GM12891 (cell line): ENCODE measurements at regions not wholly inside any gene's neighbourhood (a gene's known extent, or its start where the extent isn't known, plus 50 kb on each side); places are given as distances from the start of the nearest gene placed in this dataset.

Experiments used
- DNase-seq: peaks from one replicate; pipeline ENCODE4 v3.0.0; 2011; ENCODE audit warnings: low spot score; ENCODE audit not compliant: insufficient read length
- FAIRE-seq: peaks from 2 replicates; lab custom pipeline; 2011; peaks lifted over from hg19 to GRCh38; lab: Jason Lieb, UNC
- PAX5 ChIP-seq: IDR thresholded peaks from 2 replicates; pipeline ENCODE4 v1.6.1; 2011; ENCODE audit warnings: low read length, moderate library complexity, mild to moderate bottlenecking; ENCODE audit not compliant: insufficient read depth, severe bottlenecking
- POLR2A ChIP-seq: IDR thresholded peaks from 2 replicates; pipeline ENCODE4 v1.6.1; 2011; ENCODE audit warnings: low read depth, low read length, control low read depth
- POLR2AphosphoS5 ChIP-seq: IDR thresholded peaks from 2 replicates; pipeline ENCODE4 v1.6.1; 2011; ENCODE audit warnings: low read depth, low read length, control low read depth
- POU2F2 ChIP-seq: IDR thresholded peaks from 2 replicates; pipeline ENCODE4 v1.6.1; 2011; ENCODE audit warnings: low read depth, mild to moderate bottlenecking, control low read depth, low read length, moderate library complexity
- SPI1 ChIP-seq: IDR thresholded peaks from 2 replicates; pipeline ENCODE4 v1.6.1; 2011; ENCODE audit warnings: low read depth, low read length, control low read depth
- TAF1 ChIP-seq: IDR thresholded peaks from 2 replicates; pipeline ENCODE4 v1.6.1; 2011; ENCODE audit warnings: low read depth, low read length, control low read depth

DNA sequence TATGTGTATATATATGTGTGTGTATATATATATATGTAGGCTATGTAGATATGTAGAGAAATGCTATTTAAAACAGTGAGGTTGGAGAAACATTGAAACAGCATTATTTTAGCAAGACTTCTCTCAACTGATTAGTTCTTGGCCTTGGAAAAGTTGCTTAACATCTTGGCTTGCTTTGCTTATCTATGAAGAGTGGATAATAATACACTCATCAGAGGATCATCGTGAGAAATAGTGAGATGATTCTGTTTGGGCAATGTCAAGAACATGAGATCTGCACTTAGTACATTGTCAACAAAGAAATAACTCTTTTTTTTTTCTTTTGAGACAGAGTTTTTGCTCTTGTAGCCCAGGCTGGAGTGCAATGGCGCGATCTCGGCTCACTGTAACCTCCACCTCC lies 128.3 kb downstream of the KLF5 start:
- TF ChIP-seq POLR2A: no peak
- no peak for TF ChIP-seq SPI1
- no peak for TF ChIP-seq TAF1
- no peak for TF ChIP-seq PAX5
- TF ChIP-seq POU2F2: no peak
- no peak for TF ChIP-seq POLR2AphosphoS5
- FAIRE-seq: no peak
- no peak for DNase-seq

DNA sequence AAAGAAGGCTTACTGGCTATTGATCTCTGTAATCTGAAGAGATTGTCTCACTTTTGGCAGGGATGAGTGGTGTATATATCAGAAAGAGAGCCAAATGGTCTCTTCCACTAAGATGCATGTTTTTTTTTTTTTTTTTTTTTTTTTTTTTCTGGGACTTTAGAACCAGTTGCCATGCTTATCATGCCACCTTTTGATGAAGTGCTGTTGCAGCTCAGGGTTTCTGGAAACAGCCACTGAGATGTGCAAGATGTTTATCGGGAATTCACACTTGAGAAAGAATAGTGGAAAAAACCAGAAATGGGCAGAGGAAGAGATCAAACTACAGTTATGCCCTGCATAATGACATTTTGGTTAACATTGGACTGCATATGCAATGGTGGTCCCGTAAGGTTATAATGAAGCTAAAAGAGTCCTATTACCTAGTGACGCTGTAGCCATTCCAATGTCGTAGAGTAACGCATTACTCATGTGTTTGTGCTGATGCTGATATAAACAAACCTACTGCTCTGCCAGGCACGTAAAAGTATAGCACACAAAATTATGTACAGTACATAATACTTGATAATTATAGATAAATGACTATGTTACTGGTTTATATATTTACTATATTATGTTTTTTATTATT lies 121.0 kb downstream of the KLF5 start:
- FAIRE-seq (no peak), DNase-seq (no peak)
- TF ChIP-seq POLR2AphosphoS5 (no peak), PAX5 (no peak), SPI1 (no peak), POLR2A (no peak), TAF1 (no peak), POU2F2 (no peak)

DNA sequence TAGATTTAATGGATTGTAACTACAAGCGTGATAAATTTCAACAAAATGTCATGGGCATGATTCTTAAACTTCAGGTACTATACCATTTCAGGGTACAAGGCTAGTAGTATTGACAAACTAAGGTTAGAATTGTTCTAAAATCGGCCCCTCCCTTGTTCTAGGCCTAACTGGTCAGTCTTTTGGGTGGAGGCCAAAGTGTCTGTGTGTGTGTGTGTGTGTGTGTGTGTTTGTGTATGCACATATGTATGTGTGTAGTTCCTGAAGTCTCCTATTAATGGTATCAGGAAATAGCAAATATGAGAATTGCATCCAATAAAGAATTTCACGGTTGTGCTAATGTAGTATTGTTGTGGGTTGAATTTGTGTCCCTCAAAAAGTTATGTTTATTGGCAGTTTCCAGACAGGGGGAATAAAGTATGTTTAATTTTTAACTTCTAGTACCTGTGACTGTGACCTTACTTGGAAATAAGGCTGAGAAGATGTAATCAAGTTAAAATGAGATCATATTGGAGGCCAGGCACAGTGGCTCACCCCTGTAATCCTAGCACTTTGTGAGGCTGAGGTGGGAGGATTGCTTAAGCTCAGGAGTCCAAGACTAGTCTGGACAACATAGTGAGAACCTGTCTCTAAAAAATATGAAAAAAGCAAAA lies 119.2 kb downstream of the KLF5 start:
- no peak for DNase-seq
- no peak for FAIRE-seq

DNA sequence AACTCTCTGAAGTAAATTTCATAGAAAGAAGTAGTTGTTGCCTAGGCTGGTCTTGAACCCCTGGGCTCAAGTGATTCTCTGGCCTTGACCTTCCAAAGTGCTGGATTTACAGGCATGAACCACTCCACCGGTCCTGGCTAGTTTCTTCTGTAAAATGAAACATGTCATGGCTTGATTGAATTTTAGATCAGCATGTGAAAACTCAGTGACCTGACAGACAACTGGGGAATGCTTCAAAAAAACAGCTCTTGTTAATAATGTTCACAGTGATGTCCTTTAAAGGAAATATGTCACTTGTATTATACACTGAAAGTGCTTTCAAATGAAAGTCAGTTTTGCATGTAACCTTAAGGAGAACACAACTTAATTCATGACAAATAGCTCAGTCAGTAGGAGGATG lies 118.2 kb downstream of the KLF5 start:
- TF ChIP-seq PAX5 (no peak), TAF1 (no peak), POU2F2 (no peak), POLR2A (no peak), SPI1 (no peak), POLR2AphosphoS5 (no peak)
- FAIRE-seq: no peak
- DNase-seq: no peak

More for the DNA sequence above, 119.2 kb downstream of the KLF5 start:
- TF ChIP-seq TAF1 (no peak), POU2F2 (no peak), POLR2A (no peak), PAX5 (no peak), POLR2AphosphoS5 (no peak), SPI1 (no peak)

DNA sequence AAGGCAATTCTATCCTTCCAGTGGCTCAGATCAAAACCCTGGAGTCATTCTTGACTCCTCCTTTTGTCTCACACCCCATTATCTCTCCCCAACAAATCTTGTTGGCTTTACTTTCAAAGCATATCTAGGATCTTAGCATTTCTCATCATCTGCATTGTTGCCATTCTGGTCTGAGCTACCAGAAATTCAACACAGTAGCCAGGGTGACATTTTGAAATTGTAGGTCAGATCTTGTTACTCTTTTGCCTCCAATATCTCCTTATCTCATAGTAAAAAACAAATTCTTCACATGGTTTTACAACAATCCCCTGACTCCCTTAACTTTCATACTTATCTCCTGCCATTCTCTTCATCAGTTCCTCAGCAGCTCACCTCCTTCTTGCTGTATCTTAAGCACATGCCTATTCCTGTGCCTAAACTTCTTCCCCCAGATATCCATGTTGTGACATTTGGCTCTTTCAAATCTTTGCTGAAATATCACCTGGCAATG lies 115.8 kb downstream of the KLF5 start:
- no peak for TF ChIP-seq POLR2AphosphoS5
- TF ChIP-seq PAX5: no peak
- TF ChIP-seq POU2F2: no peak
- FAIRE-seq (no peak), DNase-seq (no peak)

DNA sequence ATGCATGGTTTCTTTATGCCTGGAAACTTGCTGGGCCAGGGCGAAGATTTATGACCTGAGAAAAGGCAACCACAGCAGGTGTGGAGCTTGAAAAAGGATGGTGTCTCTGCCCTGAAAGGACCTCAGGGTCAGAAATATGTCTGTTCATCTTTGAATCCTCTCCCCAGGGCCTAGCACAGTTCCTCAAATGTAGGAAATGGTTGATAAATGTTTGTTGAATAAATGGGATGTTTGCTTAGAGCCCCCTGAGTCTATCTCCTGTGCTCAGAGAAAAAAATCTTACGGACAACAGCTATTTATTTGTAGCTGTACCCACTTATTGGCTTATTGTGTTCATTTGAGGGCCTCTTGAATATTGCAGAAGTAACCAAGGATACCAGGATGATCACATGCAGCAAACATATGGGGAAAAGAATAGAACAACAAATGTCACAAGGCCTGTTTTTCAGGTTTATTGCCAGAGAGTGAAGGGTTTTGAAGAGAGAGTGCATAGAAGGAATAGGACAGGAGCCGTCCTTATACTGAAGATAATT lies 114.5 kb downstream of the KLF5 start:
- no peak for FAIRE-seq
- TF ChIP-seq POU2F2 (no peak), POLR2A (no peak), TAF1 (no peak), SPI1 (no peak), POLR2AphosphoS5 (no peak), PAX5 (no peak)
- DNase-seq: no peak

DNA sequence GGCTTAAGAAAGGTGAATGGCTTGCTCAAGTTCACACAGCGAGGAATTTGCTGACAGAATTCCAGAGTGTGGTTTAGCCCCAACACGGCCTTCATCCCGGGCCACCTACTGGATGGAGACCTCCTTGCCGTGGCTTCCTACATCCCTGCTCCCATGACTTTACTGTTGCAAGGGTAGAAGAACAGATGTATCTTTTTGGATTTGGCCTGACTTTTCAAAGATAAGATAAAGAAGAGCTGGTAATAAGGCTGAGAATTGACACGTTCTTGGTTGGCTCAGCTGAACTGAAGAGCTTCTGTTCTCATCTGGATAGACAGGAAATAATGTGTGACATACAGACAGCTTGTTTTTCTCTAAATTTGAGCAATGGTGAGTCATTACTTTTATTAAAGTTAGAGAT lies 113.1 kb downstream of the KLF5 start:
- TF ChIP-seq SPI1 (no peak), TAF1 (no peak), POU2F2 (no peak), POLR2A (no peak), PAX5 (no peak), POLR2AphosphoS5 (no peak)
- no peak for DNase-seq
- FAIRE-seq: no peak

DNA sequence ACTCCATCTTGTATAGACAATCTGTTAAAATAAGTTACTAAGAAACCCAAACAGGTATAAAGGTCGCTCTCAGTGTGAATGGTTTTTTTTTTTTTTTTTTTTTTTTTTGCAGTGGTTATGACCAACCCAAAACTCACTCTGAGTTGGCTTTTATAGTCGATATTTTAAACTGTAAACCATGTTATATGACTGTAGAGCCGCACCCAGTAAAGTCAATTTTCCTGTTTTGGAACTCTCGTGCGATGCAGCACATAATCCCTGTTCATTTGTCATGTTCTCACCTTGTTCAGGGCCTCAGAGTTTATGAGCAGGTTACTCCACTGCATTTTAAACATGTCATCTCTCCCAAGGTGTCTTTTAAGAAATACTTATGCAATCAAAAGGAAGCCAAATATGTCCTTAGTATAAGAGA lies 112.5 kb downstream of the KLF5 start:
- DNase-seq: no peak
- TF ChIP-seq POLR2A (no peak), POLR2AphosphoS5 (no peak), POU2F2 (no peak), PAX5 (no peak), TAF1 (no peak), SPI1 (no peak)
- no peak for FAIRE-seq

DNA sequence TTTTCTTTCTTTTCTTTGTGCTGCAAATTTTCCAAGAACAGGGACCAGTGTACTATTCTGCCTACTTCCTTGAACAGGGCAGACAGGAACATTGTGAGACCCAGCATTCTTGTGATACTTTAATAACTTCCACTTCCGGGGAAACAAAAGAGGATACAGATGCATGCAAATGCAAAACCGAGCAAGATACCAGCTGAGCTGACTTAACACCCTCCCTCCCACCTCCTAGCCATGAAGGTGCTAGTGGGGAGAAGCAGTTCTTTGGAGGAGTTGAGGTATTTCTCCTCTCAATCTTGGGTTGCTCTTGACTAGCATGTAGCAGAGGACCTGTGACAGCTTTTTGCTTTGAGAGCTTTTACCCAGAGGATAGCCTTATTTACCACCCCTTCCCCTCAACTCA lies 111.2 kb downstream of the KLF5 start:
- DNase-seq: no peak
- no peak for TF ChIP-seq PAX5
- no peak for TF ChIP-seq TAF1
- no peak for TF ChIP-seq SPI1
- no peak for TF ChIP-seq POU2F2
- TF ChIP-seq POLR2AphosphoS5: no peak
- TF ChIP-seq POLR2A: no peak
- no peak for FAIRE-seq

DNA sequence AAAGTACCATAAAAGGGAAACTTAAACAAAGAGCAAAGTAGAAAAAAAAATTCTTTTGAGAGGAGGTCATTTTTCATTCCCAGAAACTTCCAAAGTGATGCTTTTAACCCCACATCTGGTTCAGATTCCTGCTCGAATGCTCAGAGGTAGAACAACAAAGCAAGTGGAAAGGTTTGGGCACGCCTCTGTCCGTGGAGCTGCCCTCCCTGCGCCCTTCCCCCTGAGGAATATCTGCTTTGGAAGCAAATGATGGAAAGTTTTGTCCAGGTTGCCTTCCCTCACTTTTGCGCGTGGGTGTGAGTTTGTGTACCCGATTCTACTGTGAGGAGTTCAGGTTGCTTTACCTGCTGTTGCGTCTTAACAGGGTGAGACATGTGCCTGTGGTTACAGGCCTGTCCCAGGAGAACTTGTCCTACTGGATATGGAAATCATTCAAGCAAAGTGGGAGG lies 110.2 kb downstream of the KLF5 start:
- no peak for DNase-seq
- TF ChIP-seq TAF1 (no peak), POLR2A (no peak), POU2F2 (no peak), POLR2AphosphoS5 (no peak), SPI1 (no peak), PAX5 (no peak)
- no peak for FAIRE-seq
